Smooth muscle cell (in vitro differentiated cells): ENCODE measurements at regions not wholly inside any gene's neighbourhood (a gene's known extent, or its start where the extent isn't known, plus 50 kb on each side); places are given as distances from the start of the nearest gene placed in this dataset.

Experiments used
- DNase-seq: peaks from one replicate; lab custom pipeline; 2025; ENCODE audit not compliant: unreplicated experiment; lab: John Stamatoyannopoulos, UW
- H2AFZ ChIP-seq: fragments of 200-600 bp; sonication (generic); 2 replicates; pipeline ENCODE4 v1.6.0; 2016; ENCODE audit warnings: antibody characterized with exemption, low read depth, mild to moderate bottlenecking
- H3F3A ChIP-seq: fragments of 200-600 bp; sonication (generic); 2 replicates; pipeline ENCODE4 v1.6.0; 2017; ENCODE audit warnings: antibody characterized with exemption, low read depth
- H3K27ac ChIP-seq: fragments of 200-600 bp; sonication (generic); 2 replicates; pipeline ENCODE4 v1.5.1; 2016; ENCODE audit warnings: low read depth, mild to moderate bottlenecking
- H3K27me3 ChIP-seq: fragments of 200-600 bp; sonication (generic); 2 replicates; pipeline ENCODE4 v1.6.1; 2016; ENCODE audit warnings: low read depth, mild to moderate bottlenecking
- H3K36me3 ChIP-seq: fragments of 200-600 bp; sonication (generic); 2 replicates; pipeline ENCODE4 v1.5.1; 2016; ENCODE audit warnings: low read depth
- H3K4me1 ChIP-seq: fragments of 200-600 bp; sonication (generic); 2 replicates; pipeline ENCODE4 v1.5.1; 2016; ENCODE audit warnings: low read depth
- H3K4me2 ChIP-seq: fragments of 200-600 bp; sonication (generic); 2 replicates; pipeline ENCODE4 v1.6.0; 2016; ENCODE audit warnings: mild to moderate bottlenecking
- H3K4me3 ChIP-seq: fragments of 200-600 bp; sonication (generic); 2 replicates; pipeline ENCODE4 v1.5.1; 2016; ENCODE audit warnings: mild to moderate bottlenecking
- H3K79me2 ChIP-seq: fragments of 200-600 bp; sonication (generic); 2 replicates; pipeline ENCODE4 v1.6.0; 2016; ENCODE audit warnings: low read depth, mild to moderate bottlenecking
- H3K9ac ChIP-seq: fragments of 200-600 bp; sonication (generic); 2 replicates; pipeline ENCODE4 v1.6.0; 2016; ENCODE audit warnings: low read depth
- H3K9me3 ChIP-seq: fragments of 200-600 bp; sonication (generic); replicated peaks from 2 replicates; pipeline ENCODE4 v1.5.1; 2016; ENCODE audit warnings: low read depth
- H4K20me1 ChIP-seq: fragments of 200-600 bp; sonication (generic); 2 replicates; pipeline ENCODE4 v1.6.0; 2016; ENCODE audit warnings: low read depth
- CTCF ChIP-seq: fragments of 200-600 bp; sonication (generic); IDR thresholded peaks from 2 replicates; pipeline ENCODE4 v1.5.1; 2017; ENCODE audit warnings: borderline replicate concordance, mild to moderate bottlenecking, antibody characterized with exemption; ENCODE audit not compliant: insufficient read depth, poor library complexity, severe bottlenecking
- WGBS: methylation state at CpG from one replicate; pipeline ENCODE4 v1.1.7; 2016; ENCODE audit warnings: low lambda C conversion rate; 5-methylcytosine and 5-hydroxymethylcytosine counted together

GRCh38 chr16:85544668-85545067 lies 68.5 kb upstream of the GSE1 start:
- Histone ChIP-seq H3K36me3 (no peaks in the 10 kb centered on the region), H3K27ac (no peak overlapping the region), H3K9ac (no peak overlapping the region), H2AFZ (no peak overlapping the region), H3K27me3 (no peaks in the 10 kb centered on the region), H4K20me1 (peaks cover 73% of the 10 kb centered on the region), H3K9me3 (no peaks in the 10 kb centered on the region), H3K4me3 (no peak overlapping the region), H3K4me1 (no peaks in the 10 kb centered on the region), H3K4me2 (no peak overlapping the region), H3F3A (no peaks in the 10 kb centered on the region), H3K79me2 (no peaks in the 10 kb centered on the region)
- no peak for DNase-seq
- 83% methylated on average over 16 of the region's 16 CpGs for WGBS
- TF ChIP-seq CTCF: no peak

- DNase-seq: no peak
- Histone ChIP-seq H3K9ac (no peak overlapping the region), H3K4me1 (no peaks in the 10 kb centered on the region), H3F3A (no peaks in the 10 kb centered on the region), H3K27me3 (no peaks in the 10 kb centered on the region), H3K36me3 (no peaks in the 10 kb centered on the region), H4K20me1 (peaks cover 73% of the 10 kb centered on the region), H3K4me2 (no peak overlapping the region), H3K27ac (no peak overlapping the region), H2AFZ (no peak overlapping the region), H3K9me3 (no peaks in the 10 kb centered on the region), H3K4me3 (no peak overlapping the region), H3K79me2 (no peaks in the 10 kb centered on the region)
- 94% methylated on average over 7 of the region's 7 CpGs for WGBS
- TF ChIP-seq CTCF: no peak
Observed at GRCh38 chr16:85545227-85545818, 67.8 kb upstream of the GSE1 start.

- Histone ChIP-seq H3K79me2 (no peaks in the 10 kb centered on the region), H3F3A (no peaks in the 10 kb centered on the region), H3K4me1 (peaks cover 8% of the 10 kb centered on the region), H3K4me2 (no peak overlapping the region), H3K4me3 (no peak overlapping the region), H3K9me3 (no peaks in the 10 kb centered on the region), H4K20me1 (peaks cover 72% of the 10 kb centered on the region), H3K36me3 (no peaks in the 10 kb centered on the region), H3K27me3 (no peaks in the 10 kb centered on the region), H3K9ac (no peak overlapping the region), H2AFZ (no peak overlapping the region), H3K27ac (no peak overlapping the region)
- 90% methylated on average over 21 of the region's 21 CpGs for WGBS
- TF ChIP-seq CTCF: no peak
- DNase-seq: no peak
Observed at GRCh38 chr16:85546585-85547447, 66.3 kb upstream of the GSE1 start.
